Adrenal gland (tissue), 5 donors: ENCODE measurements at regions not wholly inside any gene's neighbourhood (a gene's known extent, or its start where the extent isn't known, plus 50 kb on each side); places are given as distances from the start of the nearest gene placed in this dataset.

Experiments used
- POLR2A ChIP-seq, 2 donors: fragments of 450-650 bp; IDR thresholded peaks; one replicate each; pipeline ENCODE4 v1.6.1; 2017; ENCODE audit warnings: antibody characterized with exemption in 2 of 2, mild to moderate bottlenecking in 2 of 2, moderate library complexity in 1 of 2
- TF ChIP-seq, protein P1 (sequence below), 6 experiments: fragments of 450-650 bp in 4 of 6; fragments of 200-600 bp in 2 of 6; sonication (generic) in 1 of 6; IDR thresholded peaks; 1 replicate in 5 of 6; 2 replicates in 1 of 6; pipeline versions ENCODE4 v1.5.1 to v1.8.0; 2016 to 2021; ENCODE audit warnings: antibody characterized with exemption in 6 of 6, mild to moderate bottlenecking in 2 of 6, moderate library complexity in 1 of 6
- donor health status: DM: no; HTN: no; CAD: no.

DNA sequence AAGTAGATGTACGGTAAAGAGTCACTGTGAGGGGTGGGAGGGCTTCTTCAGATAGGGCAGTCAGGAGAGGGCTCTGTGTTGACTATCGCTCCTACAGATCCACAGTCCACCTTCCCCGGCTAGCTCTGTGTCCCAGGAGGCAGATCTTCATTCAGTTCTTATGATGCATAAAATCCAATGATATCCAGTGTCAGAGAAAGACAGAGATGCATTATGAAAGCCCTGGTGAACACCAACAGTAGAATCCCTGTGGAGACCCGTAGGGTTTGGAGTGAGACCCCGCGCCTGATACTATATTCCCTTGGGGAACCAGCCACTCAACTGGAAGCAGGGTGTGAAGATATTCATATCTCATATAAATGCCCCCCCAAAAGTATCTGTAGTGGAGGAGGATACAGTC, 119.8 kb upstream of the SLCO3A1 start:
- TF ChIP-seq, protein P1, sequence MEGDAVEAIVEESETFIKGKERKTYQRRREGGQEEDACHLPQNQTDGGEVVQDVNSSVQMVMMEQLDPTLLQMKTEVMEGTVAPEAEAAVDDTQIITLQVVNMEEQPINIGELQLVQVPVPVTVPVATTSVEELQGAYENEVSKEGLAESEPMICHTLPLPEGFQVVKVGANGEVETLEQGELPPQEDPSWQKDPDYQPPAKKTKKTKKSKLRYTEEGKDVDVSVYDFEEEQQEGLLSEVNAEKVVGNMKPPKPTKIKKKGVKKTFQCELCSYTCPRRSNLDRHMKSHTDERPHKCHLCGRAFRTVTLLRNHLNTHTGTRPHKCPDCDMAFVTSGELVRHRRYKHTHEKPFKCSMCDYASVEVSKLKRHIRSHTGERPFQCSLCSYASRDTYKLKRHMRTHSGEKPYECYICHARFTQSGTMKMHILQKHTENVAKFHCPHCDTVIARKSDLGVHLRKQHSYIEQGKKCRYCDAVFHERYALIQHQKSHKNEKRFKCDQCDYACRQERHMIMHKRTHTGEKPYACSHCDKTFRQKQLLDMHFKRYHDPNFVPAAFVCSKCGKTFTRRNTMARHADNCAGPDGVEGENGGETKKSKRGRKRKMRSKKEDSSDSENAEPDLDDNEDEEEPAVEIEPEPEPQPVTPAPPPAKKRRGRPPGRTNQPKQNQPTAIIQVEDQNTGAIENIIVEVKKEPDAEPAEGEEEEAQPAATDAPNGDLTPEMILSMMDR (IDR thresholded peaks at IDR 0.05): no peak
- TF ChIP-seq POLR2A (IDR thresholded peaks at IDR 0.05): no peak
